ENCODE measurements at regions not wholly inside any gene's neighbourhood (a gene's known extent, or its start where the extent isn't known, plus 50 kb on each side); places are given as distances from the start of the nearest gene placed in this dataset.
"Not testable (repeated sequence)": the region's sequence is repeated elsewhere in the genome, so short reads cannot be mapped to it uniquely, and the experiment has no call there.

DNA sequence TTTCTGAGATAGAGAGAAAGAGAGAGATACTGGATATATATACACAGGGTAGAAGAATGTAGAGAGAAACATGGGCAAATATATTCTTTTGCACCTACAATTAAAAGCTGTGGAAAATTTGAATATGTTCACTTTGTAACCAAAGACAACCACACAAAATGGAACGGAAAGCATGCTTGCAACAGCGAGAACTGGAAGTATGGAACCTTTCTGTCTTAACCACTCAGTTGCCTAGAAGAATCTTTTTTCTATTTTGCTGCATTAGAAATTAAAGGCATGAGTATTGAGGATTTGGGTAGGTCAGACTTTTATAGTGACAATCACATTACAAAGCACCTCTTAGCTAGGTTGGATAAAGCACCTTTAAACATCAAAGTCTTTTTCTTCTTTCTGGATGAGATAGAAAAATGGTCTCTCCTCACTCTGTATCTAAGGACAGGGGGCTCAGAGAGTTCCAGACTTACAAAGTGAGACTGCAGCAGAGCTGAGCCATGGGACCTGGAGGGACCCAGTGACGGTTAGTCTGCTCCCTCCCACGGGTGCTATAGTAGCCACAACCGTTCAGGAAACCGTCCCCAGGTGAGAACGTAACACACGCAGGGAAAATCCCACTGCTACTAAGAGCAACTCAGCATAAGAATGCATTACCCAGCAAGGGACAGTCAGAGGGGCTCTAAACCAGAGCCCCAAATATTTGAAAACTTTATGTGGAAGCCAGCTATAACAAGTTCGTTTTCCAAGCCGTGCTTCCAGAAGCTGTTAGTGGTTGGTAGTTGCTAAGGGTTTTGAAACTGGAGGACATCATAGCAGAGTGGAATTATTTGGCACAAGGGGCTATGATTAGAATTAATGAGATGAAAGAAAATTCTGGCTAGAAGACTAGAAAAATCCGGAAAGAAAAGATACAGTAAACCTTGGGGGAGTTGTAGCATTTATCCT is 97.1 kb downstream of the DAD1 start:
- DNase-seq (ENCODE audit: low spot score) = no peak

DNA sequence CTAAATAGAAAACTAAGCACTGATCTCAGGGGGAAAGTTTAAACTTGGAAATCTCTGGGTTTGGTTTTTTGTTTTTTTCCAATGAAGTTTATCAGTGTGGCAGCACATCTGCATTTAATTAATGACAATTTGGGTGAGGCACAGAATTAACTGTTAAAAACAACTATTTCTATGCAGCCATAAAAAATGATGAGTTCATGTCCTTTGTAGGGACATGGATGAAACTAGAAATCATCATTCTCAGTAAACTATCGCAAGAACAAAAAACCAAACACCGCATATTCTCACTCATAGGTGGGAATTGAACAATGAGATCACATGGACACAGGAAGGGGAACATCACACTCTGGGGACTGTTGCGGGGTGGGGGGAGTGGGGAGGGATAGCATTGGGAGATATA is 98.0 kb downstream of the DAD1 start:
- DNase-seq (ENCODE audit: low spot score) = not testable (repeated sequence)

DNA sequence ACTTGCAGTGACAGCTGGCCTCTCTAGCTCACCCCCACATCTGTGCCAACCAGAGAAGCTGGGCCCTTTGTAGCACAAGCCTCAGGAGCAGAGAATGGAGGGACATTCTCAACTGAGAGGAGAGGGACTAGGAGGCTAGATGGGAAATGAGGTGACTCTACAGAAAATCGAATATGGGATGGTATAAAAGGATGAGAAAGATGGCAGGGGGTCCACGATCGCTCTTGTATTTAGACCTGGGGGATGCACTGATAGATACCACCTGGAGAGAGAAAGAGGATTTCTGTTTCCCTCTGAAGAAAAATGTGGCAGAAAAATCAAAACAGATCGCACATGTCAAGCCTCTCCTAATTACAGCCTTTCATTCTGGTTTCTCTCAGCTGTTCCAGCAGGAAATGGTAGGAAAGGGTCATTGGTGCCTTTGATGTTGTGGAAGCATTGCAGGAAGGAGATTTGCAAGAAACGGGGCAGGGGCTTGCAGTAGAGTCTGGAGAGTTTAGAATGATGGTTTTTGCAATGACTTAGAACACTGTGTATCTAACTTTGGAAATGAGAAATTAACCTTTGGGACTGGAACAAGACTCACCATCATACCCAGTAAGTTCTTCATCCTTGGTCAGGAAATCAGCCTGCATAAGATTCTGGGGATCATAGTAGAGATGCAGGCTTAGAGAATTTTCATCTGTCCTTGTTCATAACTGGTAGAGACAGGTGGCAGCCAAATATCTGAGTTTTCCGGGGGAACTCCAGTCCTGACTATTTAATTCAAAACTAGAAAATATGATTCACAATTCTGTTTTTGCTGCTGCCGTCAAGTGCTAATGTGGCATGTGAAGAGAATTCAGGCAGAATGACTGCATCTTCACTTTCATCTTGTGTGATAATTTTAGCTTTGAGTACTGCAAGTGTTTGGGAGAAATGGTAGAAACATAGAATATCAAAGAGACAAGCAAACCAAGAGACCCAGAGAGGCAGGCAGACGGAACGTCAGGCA is 98.8 kb downstream of the DAD1 start:
- no peak for DNase-seq (ENCODE audit: low spot score)

DNA sequence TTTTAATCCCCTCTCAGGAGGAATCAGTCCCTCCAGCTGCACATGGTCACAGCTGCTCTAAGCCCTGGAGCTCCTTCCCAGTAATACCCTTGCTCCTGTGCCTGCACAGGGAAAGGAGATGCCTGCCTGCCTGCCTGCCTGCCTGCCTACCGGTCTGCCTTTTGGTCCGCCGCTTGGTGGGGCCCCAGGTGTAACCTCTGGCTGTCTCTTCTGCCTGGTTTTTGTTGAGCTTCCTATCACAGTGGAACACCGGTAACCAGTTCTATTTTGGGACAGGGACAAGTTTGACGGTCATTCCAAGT is 99.8 kb downstream of the DAD1 start:
- DNase-seq (ENCODE audit: low spot score) = no peak

DNA sequence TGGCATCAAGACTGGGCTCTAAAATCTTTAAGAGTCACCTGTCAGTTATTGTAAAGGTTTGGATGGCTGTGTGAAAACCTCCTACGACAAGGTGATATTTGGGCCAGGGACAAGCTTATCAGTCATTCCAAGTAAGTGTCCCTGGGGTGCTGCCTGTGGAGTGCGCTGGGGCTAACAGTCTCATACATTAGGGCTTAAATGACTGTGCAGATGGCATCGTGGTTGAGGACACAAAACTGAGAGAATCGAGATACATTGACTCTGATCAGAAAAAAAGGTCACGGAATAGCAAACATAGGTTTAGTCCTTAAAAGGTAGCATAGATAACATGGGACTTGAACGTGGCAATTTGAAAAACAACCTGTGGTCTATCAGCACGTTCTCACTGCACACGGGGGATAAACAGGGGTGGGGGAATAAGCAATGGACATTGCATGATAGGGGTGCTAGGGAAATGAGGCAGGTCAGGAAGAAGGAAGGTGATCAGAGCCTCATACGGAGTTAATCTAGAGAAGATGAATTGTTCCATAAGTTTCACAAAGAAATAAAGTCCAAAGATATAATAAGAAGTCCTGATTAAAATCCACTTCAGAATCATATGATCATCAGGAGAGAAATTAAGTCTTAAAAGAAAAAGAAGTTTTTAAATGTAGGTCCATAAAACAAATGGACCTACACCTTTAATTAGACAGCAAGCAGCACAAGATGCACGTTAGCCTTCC is 100.3 kb downstream of the DAD1 start:
- no peak for DNase-seq (ENCODE audit: low spot score)

DNA sequence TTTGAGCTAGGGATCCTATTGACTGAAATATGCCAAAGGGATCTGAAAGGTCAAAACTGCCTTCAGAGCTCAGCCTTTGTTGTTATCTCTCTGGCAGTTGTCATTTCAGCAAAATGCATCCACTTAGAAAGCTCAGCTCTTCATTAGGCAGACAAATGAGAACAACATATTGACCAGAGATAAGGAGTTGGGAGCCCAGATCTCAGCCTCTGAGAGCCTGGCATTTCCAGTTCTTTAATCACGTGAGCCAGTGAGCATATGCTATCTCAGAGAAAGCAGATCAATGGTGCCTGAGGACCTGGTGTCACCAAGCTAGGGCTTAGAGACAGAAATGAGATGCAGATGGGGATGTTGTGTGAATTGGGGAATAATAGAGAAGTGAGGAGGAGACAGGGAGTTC is 101.1 kb downstream of the DAD1 start:
- DNase-seq (ENCODE audit: low spot score) = no peak

DNA sequence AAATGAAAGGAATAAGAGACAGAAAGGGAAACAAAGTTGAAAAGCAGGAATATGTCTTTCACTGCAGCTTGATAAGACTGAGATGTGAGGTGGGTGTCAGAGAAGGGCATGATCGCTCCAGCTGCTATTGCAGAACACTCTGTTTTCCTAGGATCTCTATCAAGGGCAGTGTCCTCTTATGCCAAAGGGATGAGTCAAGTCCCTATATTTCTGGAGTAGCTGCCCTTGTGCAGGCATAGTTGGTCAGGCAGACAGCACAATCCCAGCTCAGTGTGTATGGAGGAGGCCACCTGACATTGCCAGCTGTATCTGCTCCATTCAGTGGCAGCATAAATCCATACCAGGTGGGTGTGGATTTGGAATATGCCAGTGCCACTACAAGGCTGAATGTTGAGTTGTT is 101.6 kb downstream of the DAD1 start:
- DNase-seq (ENCODE audit: low spot score) = no peak

DNA sequence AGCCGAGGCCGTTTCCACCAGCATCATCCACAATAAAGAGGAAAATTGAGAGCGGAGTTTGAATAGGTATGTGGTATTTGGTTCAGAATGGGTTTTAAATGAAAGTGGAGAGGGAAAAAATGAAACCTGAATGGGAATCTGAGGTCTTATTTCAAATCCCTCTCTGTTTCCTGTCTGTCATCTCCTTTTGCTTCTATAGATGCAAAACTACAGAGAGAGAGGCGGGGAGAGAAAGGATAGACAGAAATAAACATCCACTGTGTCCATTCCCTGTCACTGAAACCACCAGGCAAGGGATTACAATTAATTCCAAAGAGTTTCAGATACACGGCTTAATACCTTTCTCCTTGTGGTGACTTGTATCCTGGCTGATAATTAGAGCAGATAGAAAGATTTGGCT is 102.3 kb downstream of the DAD1 start:
- no peak for DNase-seq (ENCODE audit: low spot score)

DNA sequence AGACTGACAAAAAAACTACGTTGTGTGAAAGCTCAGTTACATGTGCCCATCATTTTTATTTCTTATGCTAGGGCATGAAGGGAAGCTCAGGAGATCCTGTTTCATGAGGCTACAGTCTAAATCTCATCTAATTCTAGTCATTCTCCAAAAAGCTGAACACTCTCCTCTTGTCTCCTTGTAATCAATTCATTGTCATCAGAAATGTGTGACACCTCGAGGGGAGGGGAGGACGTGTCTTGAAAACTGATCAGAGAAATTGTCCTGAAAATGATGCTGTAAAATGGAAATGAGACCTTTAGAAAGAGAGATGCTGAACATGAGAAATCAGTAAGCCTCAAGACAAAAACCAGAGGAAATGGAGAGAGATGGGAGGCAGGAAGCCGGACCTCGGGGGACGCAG is 103.4 kb downstream of the DAD1 start:
- DNase-seq (ENCODE audit: low spot score) = no peak

DNA sequence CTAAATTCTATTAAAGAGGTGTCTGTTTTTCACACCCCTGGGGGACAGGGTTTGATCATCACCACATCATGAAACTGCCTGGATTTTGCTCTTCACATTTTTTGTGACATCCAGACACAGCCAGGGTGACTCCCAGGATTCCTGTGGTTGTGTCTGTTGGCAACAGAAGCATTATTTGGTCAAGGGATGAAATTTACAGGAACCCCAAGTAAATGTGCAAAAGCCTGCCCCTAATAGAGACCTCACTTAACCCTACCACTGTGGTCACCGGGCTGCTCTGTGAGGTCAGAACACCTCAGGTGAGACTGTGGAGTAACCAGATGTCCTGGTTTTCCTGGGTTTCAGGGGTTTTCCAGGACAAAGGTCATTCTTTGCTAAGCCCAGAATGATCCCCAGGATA is 103.8 kb downstream of the DAD1 start:
- DNase-seq (ENCODE audit: low spot score) = no peak

DNA sequence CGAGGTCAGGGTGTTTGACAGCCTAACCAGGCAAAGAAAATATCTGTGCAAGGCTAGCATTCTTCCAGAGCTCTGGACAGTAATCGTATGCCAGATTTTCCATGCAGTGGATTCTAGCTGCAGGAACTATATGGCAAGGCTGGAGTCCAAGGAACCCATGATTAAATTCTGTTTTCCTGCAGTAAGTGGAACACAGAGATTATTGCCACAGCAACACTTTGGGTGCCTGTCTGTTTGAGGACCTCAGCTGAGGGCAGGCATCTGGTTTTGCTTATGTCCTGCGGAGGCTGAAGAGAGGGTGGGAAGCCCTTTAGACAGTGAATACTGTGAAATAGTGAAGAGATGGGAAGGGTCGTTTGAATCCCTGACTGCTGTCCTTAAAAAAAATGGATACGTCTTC is 104.4 kb downstream of the DAD1 start:
- no peak for DNase-seq (ENCODE audit: low spot score)

DNA sequence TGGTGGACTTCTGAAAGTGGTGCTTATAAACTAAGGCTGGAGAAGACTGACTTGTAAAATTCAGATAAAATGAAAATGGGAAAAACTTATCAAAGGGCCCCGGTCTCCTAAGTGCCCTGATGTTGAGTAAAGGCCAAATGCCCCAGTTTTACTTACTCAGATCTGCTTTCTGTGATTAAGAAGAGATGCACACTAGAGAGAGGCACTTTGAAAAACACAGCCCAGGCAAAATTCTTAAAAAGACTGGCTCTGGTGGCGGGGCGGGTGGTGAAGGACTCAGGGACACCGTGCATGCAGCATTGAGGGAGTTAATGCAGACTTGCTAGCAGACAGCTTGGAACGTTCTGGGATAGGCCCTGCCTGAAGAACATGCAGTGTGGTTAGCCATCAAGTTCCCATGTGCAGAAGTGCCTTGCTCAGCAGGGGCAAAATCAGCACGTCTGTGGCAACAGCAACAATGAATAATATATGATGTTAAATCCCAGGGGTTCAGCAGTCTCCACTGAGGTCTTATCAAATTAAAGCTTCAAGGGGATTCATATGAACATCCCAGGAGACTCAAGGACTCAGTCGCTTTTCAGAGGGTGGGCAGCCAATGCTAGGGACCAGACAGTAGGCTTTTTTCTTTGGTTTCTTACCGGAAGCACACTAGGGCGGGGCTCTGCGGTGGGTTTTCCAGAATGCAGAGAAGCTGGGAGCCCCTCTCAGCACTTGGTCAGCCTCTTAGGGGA is 105.0 kb downstream of the DAD1 start:
- DNase-seq (ENCODE audit: low spot score) = no peak

DNA sequence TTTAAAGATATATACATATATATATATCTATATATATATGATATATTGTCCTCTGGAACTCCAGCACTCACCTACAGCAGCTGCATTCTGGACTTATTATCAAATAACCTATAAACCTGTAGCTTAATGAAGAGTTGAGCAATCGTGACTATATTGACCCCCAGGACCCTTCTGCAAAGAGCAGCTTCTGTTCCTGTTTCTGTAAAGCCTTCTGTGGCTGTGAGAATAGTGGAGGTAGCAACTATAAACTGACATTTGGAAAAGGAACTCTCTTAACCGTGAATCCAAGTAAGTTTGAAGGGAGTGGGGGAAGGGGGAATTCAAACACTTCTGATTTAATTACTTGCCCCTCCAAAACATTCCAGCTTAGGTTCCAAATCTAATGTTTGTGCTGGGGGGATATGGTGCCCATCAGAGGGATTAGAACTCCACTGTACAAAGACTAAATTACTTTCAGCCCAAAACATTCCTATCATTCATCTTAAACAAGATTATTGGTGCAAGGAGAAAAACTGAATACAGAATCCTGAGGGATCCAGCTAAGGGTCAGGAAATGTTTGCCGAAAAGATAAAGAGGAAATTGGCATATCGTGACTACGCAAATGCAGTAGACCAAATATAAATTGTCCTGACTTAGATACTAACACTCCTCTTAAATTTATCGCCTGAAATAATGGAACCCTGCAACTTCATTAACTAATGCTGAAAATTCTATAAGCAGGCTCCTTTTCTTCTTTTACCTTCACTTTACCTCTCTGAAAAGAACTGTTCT is 106.1 kb downstream of the DAD1 start:
- no peak for DNase-seq (ENCODE audit: low spot score)

DNA sequence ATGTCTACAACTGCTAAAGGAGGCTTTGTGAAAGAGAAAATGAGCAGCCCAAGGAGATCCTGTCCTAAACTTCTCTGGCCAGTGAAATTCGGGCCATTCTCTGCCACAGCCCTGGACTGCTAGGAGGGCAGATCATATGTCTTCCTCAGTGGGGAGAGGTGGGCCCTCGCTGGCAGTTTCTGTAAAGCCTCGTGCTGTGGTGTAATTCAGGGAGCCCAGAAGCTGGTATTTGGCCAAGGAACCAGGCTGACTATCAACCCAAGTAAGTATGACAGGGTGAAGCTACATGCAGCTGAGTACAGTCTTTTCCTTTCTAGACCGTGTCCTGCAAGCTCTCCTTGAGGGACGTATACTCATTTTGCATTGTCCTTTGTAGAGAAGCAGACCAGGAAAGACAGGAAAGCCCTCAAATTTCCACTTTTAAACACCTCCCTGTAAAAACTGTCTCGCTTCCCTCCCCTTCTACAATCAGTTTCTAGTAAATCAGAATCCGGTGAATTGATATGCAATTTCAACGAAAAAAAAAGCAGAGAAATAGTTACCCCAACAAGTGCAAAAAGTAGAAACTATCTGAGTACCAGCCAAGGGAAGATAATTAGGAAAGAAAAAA is 106.8 kb downstream of the DAD1 start:
- DNase-seq (ENCODE audit: low spot score) = no peak

DNA sequence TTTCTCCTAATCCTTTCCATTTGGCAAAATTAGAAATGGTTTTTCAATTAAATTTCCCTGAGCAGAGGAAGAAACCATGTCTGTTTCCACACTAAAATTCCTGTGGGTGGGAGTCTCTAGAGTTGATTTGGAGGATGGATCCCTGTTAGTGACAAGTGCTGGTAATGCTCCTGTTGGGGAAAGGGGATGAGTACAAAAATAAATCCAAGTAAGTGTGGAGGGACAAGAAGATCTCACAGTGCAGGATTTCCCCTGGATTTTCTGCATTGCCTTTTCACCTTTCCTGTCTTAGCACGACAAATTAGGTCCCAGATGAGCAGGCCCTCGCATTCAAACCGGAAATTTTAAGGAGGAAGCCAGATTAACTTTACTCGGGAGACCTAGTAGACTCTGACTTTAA is 107.5 kb downstream of the DAD1 start:
- DNase-seq (ENCODE audit: low spot score) = no peak

DNA sequence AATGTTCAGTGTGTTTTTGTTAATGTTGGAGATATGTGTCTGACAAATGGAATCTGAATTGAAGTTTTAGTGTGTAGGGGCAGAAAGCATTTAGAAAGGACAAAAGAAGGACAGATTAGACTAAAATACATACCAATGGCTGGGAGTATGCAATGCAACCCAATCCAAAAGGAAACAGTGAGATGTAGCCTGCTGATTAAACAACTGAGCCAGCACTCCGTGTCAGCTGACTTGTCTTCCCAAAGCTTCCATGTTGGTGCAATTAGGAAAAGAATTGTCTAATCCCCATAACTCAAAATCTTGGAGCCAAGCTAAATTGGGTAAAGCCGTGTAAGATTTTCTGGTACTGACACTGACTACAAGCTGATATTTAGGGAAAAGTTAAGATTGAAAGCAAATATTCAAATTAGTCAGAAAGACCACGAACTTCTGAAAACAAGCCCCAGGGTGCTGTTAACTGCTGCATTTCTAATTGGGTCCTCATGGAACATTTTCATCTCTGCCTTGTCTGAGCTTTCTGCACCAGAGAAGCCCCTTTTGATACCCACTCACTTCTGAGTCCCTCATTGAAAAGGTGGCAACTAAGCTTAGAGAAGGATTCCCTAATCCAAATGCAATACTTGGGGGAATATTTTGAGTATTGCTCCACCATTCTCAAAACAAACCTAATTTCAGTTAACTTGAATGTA is 109.1 kb downstream of the DAD1 start:
- no peak for DNase-seq (ENCODE audit: low spot score)

DNA sequence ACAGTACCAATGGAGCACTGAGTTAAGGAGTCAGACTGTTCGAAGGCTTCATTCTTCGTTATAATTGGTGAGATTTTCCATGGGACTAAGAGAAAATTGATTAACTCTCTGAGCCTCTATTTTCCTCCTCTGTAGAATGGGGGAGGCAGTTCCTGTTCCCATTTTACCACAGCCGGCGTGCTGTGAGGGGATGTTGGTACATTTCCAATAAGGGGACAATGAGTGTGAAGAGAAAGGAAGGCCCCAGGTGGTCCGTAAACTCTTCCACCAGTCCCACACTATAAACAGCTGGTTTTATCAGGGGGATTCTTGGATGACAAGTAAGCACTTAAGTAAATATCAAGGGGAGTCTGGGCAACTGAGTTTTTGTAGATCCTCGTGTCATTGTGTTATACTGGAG is 109.9 kb downstream of the DAD1 start:
- no peak for DNase-seq (ENCODE audit: low spot score)

DNA sequence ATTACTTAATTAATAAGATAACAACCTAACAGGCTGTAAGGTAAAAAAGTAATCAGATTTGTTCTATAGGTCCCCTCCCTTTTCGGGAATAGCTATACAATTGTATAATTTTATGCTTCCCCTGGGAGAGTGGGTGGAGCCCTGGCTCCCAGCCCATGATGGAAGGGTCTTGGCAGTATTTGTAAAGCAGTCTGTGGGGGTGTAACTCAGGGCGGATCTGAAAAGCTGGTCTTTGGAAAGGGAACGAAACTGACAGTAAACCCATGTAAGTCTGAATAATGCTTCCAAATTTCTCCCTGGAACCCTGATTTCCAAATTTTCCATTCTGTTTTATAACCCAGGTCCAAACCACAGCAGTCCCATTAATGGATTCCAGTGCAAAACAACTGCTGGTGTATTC is 110.4 kb downstream of the DAD1 start:
- DNase-seq (ENCODE audit: low spot score) = no peak

DNA sequence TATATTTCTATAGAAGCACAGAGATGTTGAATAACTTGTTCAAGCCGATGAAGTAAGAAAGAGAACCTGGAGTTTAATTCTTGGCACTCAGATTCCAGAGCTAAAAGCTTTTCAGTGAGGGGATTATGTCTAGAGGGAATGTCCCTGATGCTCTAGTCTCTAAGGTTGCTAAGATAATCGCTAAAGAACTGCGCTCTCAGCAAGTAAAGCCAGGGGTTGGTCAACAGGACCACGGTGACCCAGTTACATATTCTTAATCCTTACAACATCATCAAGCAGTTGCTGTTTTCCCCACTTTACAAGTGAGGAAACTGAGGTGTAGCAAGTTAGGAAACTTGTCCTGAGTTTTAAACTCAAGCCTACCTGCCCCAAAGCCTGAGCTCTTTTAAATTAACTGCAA is 110.8 kb downstream of the DAD1 start:
- no peak for DNase-seq (ENCODE audit: low spot score)

All from AG08396 (cell line).